ENCODE measurements at regions not wholly inside any gene's neighbourhood (a gene's known extent, or its start where the extent isn't known, plus 50 kb on each side); places are given as distances from the start of the nearest gene placed in this dataset.

- no peak for DNase-seq
- no peak for ATAC-seq
- Histone ChIP-seq H3K4me3 (no peak overlapping the region), H3K4me1 (peaks cover 26% of the 10 kb centered on the region), H3K27me3 (no peaks in the 10 kb centered on the region), H3K36me3 (replicated peaks in 1 of 2; ENCODE audit: insufficient read depth in 1 of 2, low read depth in 2 of 2) (no peaks in the 10 kb centered on the region), H3K27ac (no peak overlapping the region), H3K9me3 (no peaks in the 10 kb centered on the region)
- intact Hi-C loops (cut with DNase I): no loop called here
- 62 to 76% methylated on average over 3 of the region's 3 CpGs for WGBS, 2 donors
- TF ChIP-seq POLR2A (IDR thresholded peaks at IDR 0.05): no peak
- TF ChIP-seq, protein P1, sequence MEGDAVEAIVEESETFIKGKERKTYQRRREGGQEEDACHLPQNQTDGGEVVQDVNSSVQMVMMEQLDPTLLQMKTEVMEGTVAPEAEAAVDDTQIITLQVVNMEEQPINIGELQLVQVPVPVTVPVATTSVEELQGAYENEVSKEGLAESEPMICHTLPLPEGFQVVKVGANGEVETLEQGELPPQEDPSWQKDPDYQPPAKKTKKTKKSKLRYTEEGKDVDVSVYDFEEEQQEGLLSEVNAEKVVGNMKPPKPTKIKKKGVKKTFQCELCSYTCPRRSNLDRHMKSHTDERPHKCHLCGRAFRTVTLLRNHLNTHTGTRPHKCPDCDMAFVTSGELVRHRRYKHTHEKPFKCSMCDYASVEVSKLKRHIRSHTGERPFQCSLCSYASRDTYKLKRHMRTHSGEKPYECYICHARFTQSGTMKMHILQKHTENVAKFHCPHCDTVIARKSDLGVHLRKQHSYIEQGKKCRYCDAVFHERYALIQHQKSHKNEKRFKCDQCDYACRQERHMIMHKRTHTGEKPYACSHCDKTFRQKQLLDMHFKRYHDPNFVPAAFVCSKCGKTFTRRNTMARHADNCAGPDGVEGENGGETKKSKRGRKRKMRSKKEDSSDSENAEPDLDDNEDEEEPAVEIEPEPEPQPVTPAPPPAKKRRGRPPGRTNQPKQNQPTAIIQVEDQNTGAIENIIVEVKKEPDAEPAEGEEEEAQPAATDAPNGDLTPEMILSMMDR (IDR thresholded peaks at IDR 0.05): no peak
Observed at GRCh38 chr4:138912704-138913340, 102.8 kb upstream of the NOCT start.

GRCh38 chr4:138911909-138912703 lies 103.5 kb upstream of the NOCT start:
- Histone ChIP-seq H3K36me3 (replicated peaks in 1 of 2; ENCODE audit: insufficient read depth in 1 of 2, low read depth in 2 of 2) (no peaks in the 10 kb centered on the region), H3K4me1 (peaks cover 26% of the 10 kb centered on the region), H3K27me3 (no peaks in the 10 kb centered on the region), H3K9me3 (no peaks in the 10 kb centered on the region), H3K27ac (no peak overlapping the region), H3K4me3 (no peak overlapping the region)
- TF ChIP-seq, protein P1 (IDR thresholded peaks at IDR 0.05): no peak
- no peak for TF ChIP-seq POLR2A (IDR thresholded peaks at IDR 0.05)
- 29 to 30% methylated on average over 9 of the region's 9 CpGs for WGBS, 2 donors
- intact Hi-C loops (cut with DNase I): no loop called here
- DNase-seq: peak; percentile 23 to 55 (median 45)
- peak; percentile 21 for ATAC-seq

DNA sequence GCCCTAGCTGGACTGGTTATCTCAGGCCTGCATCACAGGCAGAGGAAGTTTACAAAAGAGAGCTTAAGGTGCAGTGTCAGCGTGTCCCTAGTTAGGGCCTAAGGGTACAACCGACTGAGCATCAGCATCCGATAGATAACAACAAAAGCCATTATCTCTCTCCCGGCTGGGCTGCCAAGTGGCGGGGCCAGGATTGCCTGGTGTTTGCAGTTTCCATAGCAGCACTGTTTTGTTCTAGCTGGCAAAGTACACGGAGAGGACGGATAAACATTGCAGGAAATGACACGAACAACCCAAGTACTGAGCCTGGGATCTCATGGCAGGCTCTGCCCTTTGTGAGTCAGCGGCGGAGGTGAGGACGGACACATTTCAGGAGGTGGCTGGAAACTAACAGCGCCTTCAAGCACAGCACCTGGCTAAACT lies 104.7 kb upstream of the NOCT start:
- ATAC-seq: peak; percentile 97
- Histone ChIP-seq H3K9me3 (no peaks in the 10 kb centered on the region), H3K4me3 (no peak overlapping the region), H3K4me1 (peaks cover 26% of the 10 kb centered on the region), H3K27me3 (no peaks in the 10 kb centered on the region), H3K36me3 (replicated peaks in 1 of 2; ENCODE audit: insufficient read depth in 1 of 2, low read depth in 2 of 2) (no peaks in the 10 kb centered on the region), H3K27ac (peak overlapping the region in 3 of 4 donors; percentile 50 to 69 (median 62))
- TF ChIP-seq, protein P1 (IDR thresholded peaks at IDR 0.05): no peak
- TF ChIP-seq POLR2A (IDR thresholded peaks at IDR 0.05): peak in 2 of 3 donors; percentile 27 to 64
- 8 to 16% methylated on average over 12 of the region's 12 CpGs for WGBS, 2 donors
- intact Hi-C loops (cut with DNase I): no loop called here
- peak; percentile 63 to 84 (median 76) for DNase-seq

DNA sequence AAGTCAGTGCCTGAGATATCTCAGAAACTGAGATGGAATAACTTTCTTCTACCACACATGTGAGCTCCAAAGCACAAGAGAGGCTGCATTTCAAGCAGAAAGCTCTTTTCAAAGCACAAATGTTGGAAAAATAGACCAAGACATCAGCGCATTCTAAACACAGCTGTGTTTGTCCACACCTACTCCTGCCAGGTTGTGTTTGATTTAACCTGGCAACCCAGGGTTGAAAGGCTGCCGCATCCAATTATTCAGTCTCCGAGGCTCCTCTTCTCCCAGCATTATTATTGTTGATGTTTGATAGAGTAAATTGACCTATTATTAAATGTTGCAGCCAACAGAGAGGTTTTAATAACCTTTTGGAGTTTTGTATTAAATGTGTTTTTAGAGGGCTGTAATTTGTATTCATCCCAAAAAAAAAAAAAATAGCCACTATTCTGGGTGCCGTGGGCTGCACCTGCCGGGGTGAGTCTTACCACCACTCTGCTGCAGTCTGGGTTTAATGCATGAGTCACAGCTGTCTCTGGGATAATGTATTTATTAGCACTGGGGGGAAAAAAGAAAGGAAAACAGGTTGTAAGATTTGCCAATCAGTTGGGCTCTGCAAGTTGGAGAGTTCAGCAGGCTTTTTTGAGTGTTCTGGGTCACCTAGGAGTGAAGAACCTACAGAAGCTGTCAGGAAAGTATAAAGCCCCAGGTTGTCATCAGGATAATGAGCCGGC lies 105.2 kb upstream of the NOCT start:
- peak; percentile 12 to 24 (median 14) for DNase-seq
- WGBS, 2 donors: 25 to 28% methylated on average over 6 of the region's 6 CpGs
- Histone ChIP-seq H3K27me3 (no peaks in the 10 kb centered on the region), H3K27ac (peak overlapping the region in 3 of 4 donors; percentile 50 to 69 (median 62)), H3K4me3 (no peak overlapping the region), H3K36me3 (replicated peaks in 1 of 2; ENCODE audit: insufficient read depth in 1 of 2, low read depth in 2 of 2) (no peaks in the 10 kb centered on the region), H3K9me3 (no peaks in the 10 kb centered on the region), H3K4me1 (peaks cover 26% of the 10 kb centered on the region)
- TF ChIP-seq, protein P1 (IDR thresholded peaks at IDR 0.05): no peak
- no peak for TF ChIP-seq POLR2A (IDR thresholded peaks at IDR 0.05)
- intact Hi-C loops (cut with DNase I): no loop called here
- ATAC-seq: peak; percentile 4
